Endothelial cell of umbilical vein (primary cell): ENCODE measurements at regions not wholly inside any gene's neighbourhood (a gene's known extent, or its start where the extent isn't known, plus 50 kb on each side); places are given as distances from the start of the nearest gene placed in this dataset.

Experiments used
- BruUV-seq: library from RNA; stranded (reverse); fragments of 400-500 nt; replicated peaks from 2 replicates; lab custom pipeline; 2021; lab: Mats Ljungman, UMichigan
- CTCF ChIA-PET: fragments of 300-600, 350-600 bp; sonication (Branson Sonifier 250); formaldehyde crosslinking; loops from one replicate; lab custom pipeline; 2021; ENCODE audit warnings: antibody characterized with exemption, inconsistent platforms; lab: Charles Lee
- POLR2A ChIA-PET: fragments of 300-600, 350-600 bp; sonication (Branson Sonifier 250); formaldehyde crosslinking; loops from one replicate; lab custom pipeline; 2021; ENCODE audit warnings: antibody characterized with exemption, inconsistent platforms; lab: Charles Lee
- DNase-seq: peaks from one replicate; pipeline ENCODE4 v3.0.0-alpha.2; 2011; ENCODE audit warnings: low read depth, low spot score
- FAIRE-seq: peaks from 2 replicates; lab custom pipeline; 2011; peaks lifted over from hg19 to GRCh38; lab: Jason Lieb, UNC
- H2AFZ ChIP-seq: 2 replicates; pipeline ENCODE4 v1.6.0; 2012; ENCODE audit warnings: low read depth, low read length, control low read depth, inconsistent platforms
- H3K27ac ChIP-seq: 2 replicates; pipeline ENCODE4 v1.5.1; 2011; ENCODE audit warnings: low read depth, mild to moderate bottlenecking, control low read depth, low read length, moderate library complexity; ENCODE audit not compliant: insufficient read depth
- H3K27me3 ChIP-seq, 2 experiments: 2 replicates each; pipeline versions ENCODE4 v1.6.0 to v1.6.1; 2011; ENCODE audit warnings: low read length in 2 of 2, mixed read lengths in 1 of 2; ENCODE audit not compliant: control insufficient read depth in 2 of 2, insufficient read depth in 2 of 2
- H3K36me3 ChIP-seq, 2 experiments: 2 replicates in 1 of 2; 3 replicates in 1 of 2; pipeline ENCODE4 v1.5.1; 2011; ENCODE audit warnings: low read length in 2 of 2, mild to moderate bottlenecking in 1 of 2, moderate library complexity in 1 of 2; ENCODE audit not compliant: control insufficient read depth in 2 of 2, insufficient read depth in 2 of 2; ENCODE audit errors: extremely low read depth in 1 of 2
- H3K4me1 ChIP-seq: 3 replicates; pipeline ENCODE4 v1.5.1; 2011; ENCODE audit warnings: mild to moderate bottlenecking, low read length; ENCODE audit not compliant: control insufficient read depth, insufficient read depth; ENCODE audit errors: extremely low read depth
- H3K4me2 ChIP-seq: 2 replicates; pipeline ENCODE4 v1.6.1; 2011; ENCODE audit warnings: low read length, control low read depth, mixed read lengths; ENCODE audit not compliant: insufficient read depth
- H3K4me3 ChIP-seq, 3 experiments: fragments of 200-600 bp in 1 of 3; sonication (generic), shearing (Covaris generic) in 1 of 3; replicated peaks in 1 of 3; 2 replicates each; pipeline ENCODE4 v1.5.1; 2011 to 2016; ENCODE audit warnings: control low read depth in 3 of 3, low read length in 3 of 3, mild to moderate bottlenecking in 2 of 3, inconsistent platforms in 1 of 3, low read depth in 1 of 3, moderate library complexity in 1 of 3; ENCODE audit not compliant: insufficient read depth in 1 of 3
- H3K79me2 ChIP-seq: 2 replicates; pipeline ENCODE4 v1.6.0; 2012; ENCODE audit warnings: low read length, inconsistent platforms; ENCODE audit not compliant: control insufficient read depth, insufficient read depth
- H3K9ac ChIP-seq: replicated peaks from 2 replicates; pipeline ENCODE3; 2011; ENCODE audit warnings: low read length, control low read depth; ENCODE audit not compliant: insufficient read depth; ENCODE audit errors: extremely low read depth
- H3K9me1 ChIP-seq: replicated peaks from 3 replicates; pipeline ENCODE4 v1.6.0; 2011; ENCODE audit warnings: mild to moderate bottlenecking, low read length; ENCODE audit not compliant: control insufficient read depth, insufficient read depth; ENCODE audit errors: extremely low read depth
- H3K9me3 ChIP-seq: replicated peaks from 2 replicates; pipeline ENCODE4 v1.5.1; 2012; ENCODE audit warnings: low read length, inconsistent platforms; ENCODE audit not compliant: control insufficient read depth, insufficient read depth
- H4K20me1 ChIP-seq: replicated peaks from 2 replicates; pipeline ENCODE3; 2011; ENCODE audit warnings: mild to moderate bottlenecking, low read length; ENCODE audit not compliant: control insufficient read depth, insufficient read depth; ENCODE audit errors: extremely low read depth
- CTCF ChIP-seq, 2 donors: IDR thresholded peaks; 1 replicate in 1 of 2; 2 replicates in 1 of 2; pipeline ENCODE4 v1.5.1; 2011; ENCODE audit warnings: low read length in 2 of 2, mild to moderate bottlenecking in 2 of 2, moderate library complexity in 2 of 2, control low read depth in 1 of 2, inconsistent platforms in 1 of 2, low read depth in 1 of 2; ENCODE audit not compliant: insufficient read depth in 1 of 2; ENCODE audit errors: extremely low read depth in 1 of 2
- EZH2 ChIP-seq: IDR thresholded peaks from 2 replicates; pipeline ENCODE4 v1.6.1; 2012; ENCODE audit warnings: borderline replicate concordance, low read depth, mild to moderate bottlenecking, moderate library complexity, low read length, inconsistent platforms; ENCODE audit not compliant: severe bottlenecking
- FOS ChIP-seq: IDR thresholded peaks from 2 replicates; pipeline ENCODE4 v1.6.1; 2011; ENCODE audit warnings: mild to moderate bottlenecking, low read length, moderate library complexity, borderline replicate concordance; ENCODE audit not compliant: insufficient read depth
- GATA2 ChIP-seq: IDR thresholded peaks from 2 replicates; pipeline ENCODE4 v1.7.0; 2011; ENCODE audit warnings: low read depth, mild to moderate bottlenecking, moderate library complexity, mixed read lengths, low read length; ENCODE audit not compliant: insufficient read length, insufficient read depth
- JUN ChIP-seq: IDR thresholded peaks from 2 replicates; pipeline ENCODE4 v1.6.1; 2011; ENCODE audit warnings: borderline replicate concordance, low read depth; ENCODE audit not compliant: insufficient read length, insufficient read depth
- MAX ChIP-seq: IDR thresholded peaks from 2 replicates; pipeline ENCODE4 v1.6.1; 2011; ENCODE audit not compliant: insufficient read depth, insufficient read length
- MYC ChIP-seq: IDR thresholded peaks from one replicate; pipeline ENCODE4 v1.6.1; 2011; ENCODE audit warnings: mild to moderate bottlenecking, low read depth, low read length
- POLR2A ChIP-seq: IDR thresholded peaks from 2 replicates; pipeline ENCODE4 v1.6.1; 2012; ENCODE audit warnings: low read depth, mild to moderate bottlenecking, control low read depth, low read length
- POLR2AphosphoS5 ChIP-seq: IDR thresholded peaks from 2 replicates; pipeline ENCODE4 v1.6.1; 2012; ENCODE audit warnings: low read depth, mild to moderate bottlenecking, control low read depth, low read length, moderate library complexity; ENCODE audit not compliant: insufficient read depth
- dilution Hi-C: fragments of 300-500 bp; cut with MboI; formaldehyde crosslinking; loops from one replicate; pipeline ENCODE4 v1.15.0; 2019; ENCODE audit warnings: low sequenced_read_pairs; ENCODE audit not compliant: extremely low pct_ligation_motif_present
- intact Hi-C: fragments of 100-400 bp; cut with micrococcal nuclease; formaldehyde crosslinking; loops from one replicate; pipeline ENCODE4 v1.10.0; 2022

DNA sequence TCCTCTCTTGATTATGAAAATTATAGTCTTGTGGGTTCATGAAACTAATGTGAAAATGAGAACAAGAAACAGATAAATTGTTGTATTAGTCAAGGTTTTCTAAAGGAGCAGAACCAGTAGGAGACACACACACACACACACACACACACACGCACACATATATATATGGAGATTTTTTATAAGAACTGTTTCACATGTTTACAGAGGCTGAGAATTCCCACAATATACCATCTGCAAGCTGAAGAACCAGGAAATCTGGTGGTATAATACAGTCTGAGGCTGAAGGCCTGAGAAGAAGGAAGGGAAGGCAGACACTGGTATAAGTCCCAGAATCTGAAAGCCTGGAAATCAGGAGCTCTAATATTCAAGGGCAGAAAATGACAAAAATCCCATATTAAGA is 70.9 kb upstream of the RGS18 start:
- H3K36me3 ChIP-seq: no peaks in the 10 kb centered on the region
- H3K27ac ChIP-seq: no peak overlapping the region
- no peaks in the 10 kb centered on the region for H3K27me3 ChIP-seq
- no peak overlapping the region for H3K4me2 ChIP-seq
- DNase-seq (no peak), FAIRE-seq (no peak)
- no TSS peak for BruUV-seq
- H3K4me3 ChIP-seq: no peak overlapping the region
- no peaks in the 10 kb centered on the region for H3K9me3 ChIP-seq
- no peaks in the 10 kb centered on the region for H4K20me1 ChIP-seq
- CTCF ChIA-PET: interaction anchor here (0.8 kb wide), 1 partner anchor 29 kb away, joined by 3 read pairs; no protein-coding TSS in a partner anchor
- H3K9ac ChIP-seq: no peak overlapping the region
- no peaks in the 10 kb centered on the region for H3K9me1 ChIP-seq
- H3K79me2 ChIP-seq: no peaks in the 10 kb centered on the region
- TF ChIP-seq JUN (no peak), GATA2 (no peak), FOS (no peak), MAX (no peak), POLR2AphosphoS5 (no peak), EZH2 (no peak), POLR2A (no peak), CTCF (IDR thresholded peaks at IDR 0.05; ENCODE audit: extremely low read depth in 1 of 2, insufficient read depth in 1 of 2, low read depth in 1 of 2, low read length in 2 of 2) (no peak), MYC (no peak)
- no peaks in the 10 kb centered on the region for H3K4me1 ChIP-seq
- intact Hi-C loops: no loop called here
- dilution Hi-C loops: no loop called here
- POLR2A ChIA-PET: no interaction called here
- H2AFZ ChIP-seq: no peak overlapping the region
